Endothelial cell of umbilical vein (primary cell): ENCODE measurements at regions not wholly inside any gene's neighbourhood (a gene's known extent, or its start where the extent isn't known, plus 50 kb on each side); places are given as distances from the start of the nearest gene placed in this dataset.

Experiments
- BruUV-seq: library from RNA; stranded (reverse); fragments of 400-500 nt; replicated peaks from 2 replicates; lab custom pipeline; 2021; lab: Mats Ljungman, UMichigan
- CTCF ChIA-PET: fragments of 300-600, 350-600 bp; sonication (Branson Sonifier 250); formaldehyde crosslinking; loops from one replicate; lab custom pipeline; 2021; ENCODE audit warnings: antibody characterized with exemption, inconsistent platforms; lab: Charles Lee
- POLR2A ChIA-PET: fragments of 300-600, 350-600 bp; sonication (Branson Sonifier 250); formaldehyde crosslinking; loops from one replicate; lab custom pipeline; 2021; ENCODE audit warnings: antibody characterized with exemption, inconsistent platforms; lab: Charles Lee
- DNase-seq: peaks from one replicate; pipeline ENCODE4 v3.0.0-alpha.2; 2011; ENCODE audit warnings: low read depth, low spot score
- FAIRE-seq: peaks from 2 replicates; lab custom pipeline; 2011; peaks lifted over from hg19 to GRCh38; lab: Jason Lieb, UNC
- H2AFZ ChIP-seq: 2 replicates; pipeline ENCODE4 v1.6.0; 2012; ENCODE audit warnings: low read depth, low read length, control low read depth, inconsistent platforms
- H3K27ac ChIP-seq: 2 replicates; pipeline ENCODE4 v1.5.1; 2011; ENCODE audit warnings: low read depth, mild to moderate bottlenecking, control low read depth, low read length, moderate library complexity; ENCODE audit not compliant: insufficient read depth
- H3K27me3 ChIP-seq, 2 experiments: 2 replicates each; pipeline versions ENCODE4 v1.6.0 to v1.6.1; 2011; ENCODE audit warnings: low read length in 2 of 2, mixed read lengths in 1 of 2; ENCODE audit not compliant: control insufficient read depth in 2 of 2, insufficient read depth in 2 of 2
- H3K36me3 ChIP-seq, 2 experiments: 2 replicates in 1 of 2; 3 replicates in 1 of 2; pipeline ENCODE4 v1.5.1; 2011; ENCODE audit warnings: low read length in 2 of 2, mild to moderate bottlenecking in 1 of 2, moderate library complexity in 1 of 2; ENCODE audit not compliant: control insufficient read depth in 2 of 2, insufficient read depth in 2 of 2; ENCODE audit errors: extremely low read depth in 1 of 2
- H3K4me1 ChIP-seq: 3 replicates; pipeline ENCODE4 v1.5.1; 2011; ENCODE audit warnings: mild to moderate bottlenecking, low read length; ENCODE audit not compliant: control insufficient read depth, insufficient read depth; ENCODE audit errors: extremely low read depth
- H3K4me2 ChIP-seq: 2 replicates; pipeline ENCODE4 v1.6.1; 2011; ENCODE audit warnings: low read length, control low read depth, mixed read lengths; ENCODE audit not compliant: insufficient read depth
- H3K4me3 ChIP-seq, 3 experiments: fragments of 200-600 bp in 1 of 3; sonication (generic), shearing (Covaris generic) in 1 of 3; replicated peaks in 1 of 3; 2 replicates each; pipeline ENCODE4 v1.5.1; 2011 to 2016; ENCODE audit warnings: control low read depth in 3 of 3, low read length in 3 of 3, mild to moderate bottlenecking in 2 of 3, inconsistent platforms in 1 of 3, low read depth in 1 of 3, moderate library complexity in 1 of 3; ENCODE audit not compliant: insufficient read depth in 1 of 3
- H3K79me2 ChIP-seq: 2 replicates; pipeline ENCODE4 v1.6.0; 2012; ENCODE audit warnings: low read length, inconsistent platforms; ENCODE audit not compliant: control insufficient read depth, insufficient read depth
- H3K9ac ChIP-seq: replicated peaks from 2 replicates; pipeline ENCODE3; 2011; ENCODE audit warnings: low read length, control low read depth; ENCODE audit not compliant: insufficient read depth; ENCODE audit errors: extremely low read depth
- H3K9me1 ChIP-seq: replicated peaks from 3 replicates; pipeline ENCODE4 v1.6.0; 2011; ENCODE audit warnings: mild to moderate bottlenecking, low read length; ENCODE audit not compliant: control insufficient read depth, insufficient read depth; ENCODE audit errors: extremely low read depth
- H3K9me3 ChIP-seq: replicated peaks from 2 replicates; pipeline ENCODE4 v1.5.1; 2012; ENCODE audit warnings: low read length, inconsistent platforms; ENCODE audit not compliant: control insufficient read depth, insufficient read depth
- H4K20me1 ChIP-seq: replicated peaks from 2 replicates; pipeline ENCODE3; 2011; ENCODE audit warnings: mild to moderate bottlenecking, low read length; ENCODE audit not compliant: control insufficient read depth, insufficient read depth; ENCODE audit errors: extremely low read depth
- EZH2 ChIP-seq: IDR thresholded peaks from 2 replicates; pipeline ENCODE4 v1.6.1; 2012; ENCODE audit warnings: borderline replicate concordance, low read depth, mild to moderate bottlenecking, moderate library complexity, low read length, inconsistent platforms; ENCODE audit not compliant: severe bottlenecking
- FOS ChIP-seq: IDR thresholded peaks from 2 replicates; pipeline ENCODE4 v1.6.1; 2011; ENCODE audit warnings: mild to moderate bottlenecking, low read length, moderate library complexity, borderline replicate concordance; ENCODE audit not compliant: insufficient read depth
- GATA2 ChIP-seq: IDR thresholded peaks from 2 replicates; pipeline ENCODE4 v1.7.0; 2011; ENCODE audit warnings: low read depth, mild to moderate bottlenecking, moderate library complexity, mixed read lengths, low read length; ENCODE audit not compliant: insufficient read length, insufficient read depth
- JUN ChIP-seq: IDR thresholded peaks from 2 replicates; pipeline ENCODE4 v1.6.1; 2011; ENCODE audit warnings: borderline replicate concordance, low read depth; ENCODE audit not compliant: insufficient read length, insufficient read depth
- MYC ChIP-seq: IDR thresholded peaks from one replicate; pipeline ENCODE4 v1.6.1; 2011; ENCODE audit warnings: mild to moderate bottlenecking, low read depth, low read length
- POLR2A ChIP-seq: IDR thresholded peaks from 2 replicates; pipeline ENCODE4 v1.6.1; 2012; ENCODE audit warnings: low read depth, mild to moderate bottlenecking, control low read depth, low read length
- POLR2AphosphoS5 ChIP-seq: IDR thresholded peaks from 2 replicates; pipeline ENCODE4 v1.6.1; 2012; ENCODE audit warnings: low read depth, mild to moderate bottlenecking, control low read depth, low read length, moderate library complexity; ENCODE audit not compliant: insufficient read depth
- dilution Hi-C: fragments of 300-500 bp; cut with MboI; formaldehyde crosslinking; loops from one replicate; pipeline ENCODE4 v1.15.0; 2019; ENCODE audit warnings: low sequenced_read_pairs; ENCODE audit not compliant: extremely low pct_ligation_motif_present
- intact Hi-C: fragments of 100-400 bp; cut with micrococcal nuclease; formaldehyde crosslinking; loops from one replicate; pipeline ENCODE4 v1.10.0; 2022
- TF ChIP-seq, protein P1 (sequence below), 2 donors: IDR thresholded peaks; 1 replicate in 1 of 2; 2 replicates in 1 of 2; pipeline ENCODE4 v1.5.1; 2011; ENCODE audit warnings: low read length in 2 of 2, mild to moderate bottlenecking in 2 of 2, moderate library complexity in 2 of 2, control low read depth in 1 of 2, inconsistent platforms in 1 of 2, low read depth in 1 of 2; ENCODE audit not compliant: insufficient read depth in 1 of 2; ENCODE audit errors: extremely low read depth in 1 of 2
- TF ChIP-seq, protein P2 (sequence below): IDR thresholded peaks from 2 replicates; pipeline ENCODE4 v1.6.1; 2011; ENCODE audit not compliant: insufficient read depth, insufficient read length

DNA sequence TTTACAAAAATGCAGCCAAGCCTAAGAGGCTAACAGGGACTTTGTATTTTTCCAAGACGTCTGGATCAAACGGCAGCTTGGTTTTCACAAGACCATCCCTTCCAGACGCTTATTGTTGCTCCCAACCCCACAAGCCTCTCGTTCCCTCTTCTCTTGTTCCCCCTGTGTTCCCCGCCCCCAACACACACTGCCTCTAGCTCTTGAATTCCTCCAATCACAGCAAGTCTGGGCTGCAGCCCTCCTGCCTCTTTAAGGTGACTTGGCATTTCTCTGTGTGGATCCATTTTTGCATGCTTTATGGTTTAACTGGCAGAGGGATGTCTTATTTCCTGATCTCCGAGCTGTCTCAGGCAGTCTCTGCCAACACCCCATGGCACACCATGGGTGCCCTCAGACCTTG, 182.2 kb downstream of the ABHD5 start:
- POLR2A ChIA-PET: interaction anchor here (0.7 kb wide), 2 partner anchors 83 to 193 kb away, joined by 7 to 9 read pairs; no protein-coding TSS in a partner anchor
- FAIRE-seq: no peak
- intact Hi-C loops: loop anchor here (1.0 to 5.0 kb wide), 3 partner anchors 21 to 182 kb away; partner anchors contain the start of gene ABHD5
- Histone ChIP-seq H3K27me3 (peaks cover 0 to 2% of the 10 kb centered on the region in 2 experiments), H3K27ac (peak overlapping the region; percentile 82), H3K36me3 (no peaks in the 10 kb centered on the region), H3K9me1 (no peaks in the 10 kb centered on the region), H3K4me2 (no peak overlapping the region), H3K9ac (no peak overlapping the region), H4K20me1 (no peaks in the 10 kb centered on the region), H3K4me1 (peaks cover 49% of the 10 kb centered on the region), H3K79me2 (no peaks in the 10 kb centered on the region), H2AFZ (peak overlapping the region; percentile 79), H3K4me3 (no peak overlapping the region), H3K9me3 (no peaks in the 10 kb centered on the region)
- no TSS peak for BruUV-seq
- dilution Hi-C loops: no loop called here
- DNase-seq: no peak
- CTCF ChIA-PET: interaction anchor here (1.3 to 11.9 kb wide), 2 partner anchors 17 to 27 kb away, joined by 4 to 140 read pairs; no protein-coding TSS in a partner anchor
- TF ChIP-seq, protein P1, sequence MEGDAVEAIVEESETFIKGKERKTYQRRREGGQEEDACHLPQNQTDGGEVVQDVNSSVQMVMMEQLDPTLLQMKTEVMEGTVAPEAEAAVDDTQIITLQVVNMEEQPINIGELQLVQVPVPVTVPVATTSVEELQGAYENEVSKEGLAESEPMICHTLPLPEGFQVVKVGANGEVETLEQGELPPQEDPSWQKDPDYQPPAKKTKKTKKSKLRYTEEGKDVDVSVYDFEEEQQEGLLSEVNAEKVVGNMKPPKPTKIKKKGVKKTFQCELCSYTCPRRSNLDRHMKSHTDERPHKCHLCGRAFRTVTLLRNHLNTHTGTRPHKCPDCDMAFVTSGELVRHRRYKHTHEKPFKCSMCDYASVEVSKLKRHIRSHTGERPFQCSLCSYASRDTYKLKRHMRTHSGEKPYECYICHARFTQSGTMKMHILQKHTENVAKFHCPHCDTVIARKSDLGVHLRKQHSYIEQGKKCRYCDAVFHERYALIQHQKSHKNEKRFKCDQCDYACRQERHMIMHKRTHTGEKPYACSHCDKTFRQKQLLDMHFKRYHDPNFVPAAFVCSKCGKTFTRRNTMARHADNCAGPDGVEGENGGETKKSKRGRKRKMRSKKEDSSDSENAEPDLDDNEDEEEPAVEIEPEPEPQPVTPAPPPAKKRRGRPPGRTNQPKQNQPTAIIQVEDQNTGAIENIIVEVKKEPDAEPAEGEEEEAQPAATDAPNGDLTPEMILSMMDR (IDR thresholded peaks at IDR 0.05; ENCODE audit: extremely low read depth in 1 of 2, insufficient read depth in 1 of 2, low read depth in 1 of 2, low read length in 2 of 2): no peak
- no peak for TF ChIP-seq MYC
- no peak for TF ChIP-seq JUN
- no peak for TF ChIP-seq EZH2
- TF ChIP-seq POLR2A: no peak
- TF ChIP-seq, protein P2, sequence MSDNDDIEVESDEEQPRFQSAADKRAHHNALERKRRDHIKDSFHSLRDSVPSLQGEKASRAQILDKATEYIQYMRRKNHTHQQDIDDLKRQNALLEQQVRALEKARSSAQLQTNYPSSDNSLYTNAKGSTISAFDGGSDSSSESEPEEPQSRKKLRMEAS: no peak
- no peak for TF ChIP-seq GATA2
- no peak for TF ChIP-seq POLR2AphosphoS5
- no peak for TF ChIP-seq FOS
